GM18909 (cell line): ENCODE measurements at regions not wholly inside any gene's neighbourhood (a gene's known extent, or its start where the extent isn't known, plus 50 kb on each side); places are given as distances from the start of the nearest gene placed in this dataset.

Experiments used
- ATAC-seq: cut with Tn5 transposase; IDR thresholded peaks from one replicate; pipeline ENCODE4 v1.9.1; 2021; ENCODE audit warnings: mild to moderate bottlenecking; ENCODE audit not compliant: unreplicated experiment, poor library complexity

GRCh38 chr6:97867177-97867576, 584.2 kb upstream of the MMS22L start:
- ATAC-seq = no peak

- no peak for ATAC-seq
Measured at GRCh38 chr6:97870273-97870672, 587.3 kb upstream of the MMS22L start.

- no peak for ATAC-seq
Measured at GRCh38 chr6:97876711-97877110, 593.7 kb upstream of the MMS22L start.

- ATAC-seq = no peak
Measured at GRCh38 chr6:97882755-97883154, 599.7 kb upstream of the MMS22L start.

GRCh38 chr6:97885325-97885724, 602.3 kb upstream of the MMS22L start:
- ATAC-seq = no peak

- no peak for ATAC-seq
Measured at GRCh38 chr6:97885828-97886227, 602.8 kb upstream of the MMS22L start.

- ATAC-seq = no peak
Measured at GRCh38 chr6:97901531-97901930, 618.5 kb upstream of the MMS22L start.

GRCh38 chr6:97909380-97909779, 626.4 kb upstream of the MMS22L start:
- no peak for ATAC-seq

- ATAC-seq = no peak
Measured at GRCh38 chr6:97913721-97914120, 630.7 kb upstream of the MMS22L start.

GRCh38 chr6:97914912-97915311, 631.9 kb upstream of the MMS22L start:
- ATAC-seq = no peak

- no peak for ATAC-seq
Measured at GRCh38 chr6:97915537-97915936, 632.5 kb upstream of the MMS22L start.

- ATAC-seq = no peak
Measured at GRCh38 chr6:97917369-97917768, 634.4 kb upstream of the MMS22L start.

- ATAC-seq = no peak
Measured at GRCh38 chr6:97919046-97919445, 636.0 kb upstream of the MMS22L start.

GRCh38 chr6:97919631-97920030, 636.6 kb upstream of the MMS22L start:
- ATAC-seq = no peak

- no peak for ATAC-seq
Measured at GRCh38 chr6:97923249-97923648, 640.2 kb upstream of the MMS22L start.

- no peak for ATAC-seq
Measured at GRCh38 chr6:97925504-97925903, 642.5 kb upstream of the MMS22L start.

- ATAC-seq = no peak
Measured at GRCh38 chr6:97939440-97940168, 656.6 kb upstream of the MMS22L start.

GRCh38 chr6:97947841-97948240, 664.8 kb upstream of the MMS22L start:
- no peak for ATAC-seq

- ATAC-seq = no peak
Measured at GRCh38 chr6:97958134-97958533, 675.1 kb upstream of the MMS22L start.

GRCh38 chr6:97963193-97963592, 680.2 kb upstream of the MMS22L start:
- ATAC-seq = no peak

GRCh38 chr6:97969065-97969464, 686.0 kb upstream of the MMS22L start:
- ATAC-seq = no peak

GRCh38 chr6:97977084-97977483, 694.1 kb upstream of the MMS22L start:
- ATAC-seq = no peak

GRCh38 chr6:97978855-97979271, 695.8 kb upstream of the MMS22L start:
- ATAC-seq = no peak
